ENCODE measurements at regions not wholly inside any gene's neighbourhood (a gene's known extent, or its start where the extent isn't known, plus 50 kb on each side); places are given as distances from the start of the nearest gene placed in this dataset.

- H3K4me1 Mint-ChIP-seq (ENCODE audit: low read depth) = no peaks in the 10 kb centered on the region
- ATAC-seq (replicated peaks in 1 of 2) = no peak
- no peak for DNase-seq
- H3K27me3 Mint-ChIP-seq (ENCODE audit: low read depth) = no peaks in the 10 kb centered on the region
- peaks cover 0 to 4% of the 10 kb centered on the region in 2 donors for H3K9me3 Mint-ChIP-seq
- no peaks in the 10 kb centered on the region for H3K36me3 Mint-ChIP-seq (ENCODE audit: insufficient read depth in 2 of 2)
- H3K27ac Mint-ChIP-seq = no peak overlapping the region
- no peak overlapping the region for H3K4me3 Mint-ChIP-seq
Observed at GRCh38 chr16:5541356-5541755, 443.8 kb upstream of the EEF2KMT start.

DNA sequence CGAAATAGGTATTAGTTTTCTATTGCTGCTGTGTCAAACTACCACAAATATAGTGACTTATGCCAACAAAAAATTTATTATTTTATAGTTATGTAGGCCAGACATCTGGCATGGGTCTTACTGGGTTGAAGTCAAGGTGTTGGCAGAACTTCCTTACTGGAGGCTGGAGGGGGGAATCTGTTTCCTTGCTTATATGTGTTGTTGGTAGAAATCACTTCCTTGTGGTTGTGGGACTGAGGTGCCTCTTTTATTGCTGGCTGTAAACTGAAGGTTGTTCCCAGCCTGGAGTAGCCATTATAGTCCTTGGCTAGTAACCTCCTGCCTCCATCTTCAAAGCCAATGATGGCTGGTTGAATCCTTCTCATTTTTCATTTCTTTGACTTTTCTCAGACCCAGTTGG, 439.8 kb upstream of the EEF2KMT start:
- Mint-ChIP-seq H3K27ac (no peak overlapping the region), H3K36me3 (ENCODE audit: insufficient read depth in 2 of 2) (no peaks in the 10 kb centered on the region), H3K4me3 (no peak overlapping the region), H3K9me3 (peaks cover 2 to 7% of the 10 kb centered on the region in 2 donors), H3K27me3 (ENCODE audit: low read depth) (no peaks in the 10 kb centered on the region), H3K4me1 (ENCODE audit: low read depth) (no peaks in the 10 kb centered on the region)
- ATAC-seq (replicated peaks in 1 of 2) = no peak
- DNase-seq = no peak

- H3K27ac Mint-ChIP-seq = no peak overlapping the region
- H3K9me3 Mint-ChIP-seq = peaks cover 4 to 8% of the 10 kb centered on the region in 2 donors
- ATAC-seq (replicated peaks in 1 of 2) (no peak), DNase-seq (no peak)
- no peaks in the 10 kb centered on the region for H3K27me3 Mint-ChIP-seq (ENCODE audit: low read depth)
- H3K36me3 Mint-ChIP-seq (ENCODE audit: insufficient read depth in 2 of 2) = no peaks in the 10 kb centered on the region
- no peak overlapping the region for H3K4me3 Mint-ChIP-seq
- H3K4me1 Mint-ChIP-seq (ENCODE audit: low read depth) = no peaks in the 10 kb centered on the region
Observed at GRCh38 chr16:5533321-5533888, 435.8 kb upstream of the EEF2KMT start.

- ATAC-seq (replicated peaks in 1 of 2) = no peak
- Mint-ChIP-seq H3K36me3 (ENCODE audit: insufficient read depth in 2 of 2) (no peaks in the 10 kb centered on the region), H3K27me3 (ENCODE audit: low read depth) (peaks cover 8% of the 10 kb centered on the region)
Observed at GRCh38 chr16:5527817-5528216, 430.2 kb upstream of the EEF2KMT start.

DNA sequence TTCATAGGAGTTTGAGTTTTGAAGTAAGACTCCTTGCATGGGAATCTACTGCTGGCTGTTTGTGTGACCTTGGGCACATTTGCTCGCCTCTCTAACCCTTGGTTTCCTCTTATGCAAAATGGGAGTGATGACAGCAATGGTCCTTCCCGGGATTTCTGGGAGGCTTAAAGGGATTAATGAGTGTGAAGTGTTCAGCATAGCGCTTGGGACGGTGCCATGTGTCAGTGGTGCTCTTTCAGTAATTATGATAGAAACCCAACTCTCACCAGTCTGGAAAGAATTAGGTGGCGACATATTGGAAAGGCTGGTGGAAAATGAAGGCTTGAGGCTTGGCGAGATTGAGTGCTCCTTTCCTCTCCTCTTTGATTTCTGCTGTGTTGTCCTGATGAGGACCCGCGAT, 429.2 kb upstream of the EEF2KMT start:
- ATAC-seq (replicated peaks in 1 of 2) (no peak), DNase-seq (no peak)
- H3K4me3 Mint-ChIP-seq = no peak overlapping the region
- H3K27me3 Mint-ChIP-seq (ENCODE audit: low read depth) = peaks cover 8% of the 10 kb centered on the region
- H3K27ac Mint-ChIP-seq = no peak overlapping the region
- H3K4me1 Mint-ChIP-seq (ENCODE audit: low read depth) = no peaks in the 10 kb centered on the region
- H3K9me3 Mint-ChIP-seq = peaks cover 1 to 4% of the 10 kb centered on the region in 2 donors
- no peaks in the 10 kb centered on the region for H3K36me3 Mint-ChIP-seq (ENCODE audit: insufficient read depth in 2 of 2)

More at GRCh38 chr16:5527817-5528216, 430.2 kb upstream of the EEF2KMT start:
- H3K4me3 Mint-ChIP-seq = no peak overlapping the region
- H3K9me3 Mint-ChIP-seq = peaks cover 1 to 4% of the 10 kb centered on the region in 2 donors
- no peaks in the 10 kb centered on the region for H3K4me1 Mint-ChIP-seq (ENCODE audit: low read depth)
- no peak overlapping the region for H3K27ac Mint-ChIP-seq
- DNase-seq = no peak

DNA sequence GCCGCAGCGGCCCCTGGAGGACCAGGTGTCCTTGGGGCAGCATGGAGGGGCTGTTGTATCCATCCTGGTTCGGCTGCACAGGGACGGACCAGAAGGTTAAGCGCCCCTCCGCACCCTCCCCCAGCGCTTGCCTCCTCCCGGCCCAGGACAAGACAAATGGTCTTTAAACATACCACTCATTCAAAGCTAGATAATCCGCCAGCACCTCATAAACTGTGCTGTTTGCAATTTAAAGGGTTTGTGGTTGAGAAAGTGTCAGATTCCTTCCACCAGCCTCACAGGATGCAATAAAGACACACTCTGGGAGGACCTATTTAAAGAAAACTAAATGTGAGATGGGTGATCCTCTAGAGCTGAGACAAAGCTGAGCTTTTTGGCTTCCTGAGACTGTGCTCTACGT, 426.2 kb upstream of the EEF2KMT start:
- no peak for ATAC-seq (replicated peaks in 1 of 2)
- Mint-ChIP-seq H3K9me3 (peaks cover under 1 to 4% of the 10 kb centered on the region in 2 donors), H3K36me3 (ENCODE audit: insufficient read depth in 2 of 2) (no peaks in the 10 kb centered on the region), H3K4me3 (no peak overlapping the region), H3K27me3 (ENCODE audit: low read depth) (peaks cover 8% of the 10 kb centered on the region), H3K4me1 (ENCODE audit: low read depth) (no peaks in the 10 kb centered on the region), H3K27ac (no peak overlapping the region)
- no peak for DNase-seq

DNA sequence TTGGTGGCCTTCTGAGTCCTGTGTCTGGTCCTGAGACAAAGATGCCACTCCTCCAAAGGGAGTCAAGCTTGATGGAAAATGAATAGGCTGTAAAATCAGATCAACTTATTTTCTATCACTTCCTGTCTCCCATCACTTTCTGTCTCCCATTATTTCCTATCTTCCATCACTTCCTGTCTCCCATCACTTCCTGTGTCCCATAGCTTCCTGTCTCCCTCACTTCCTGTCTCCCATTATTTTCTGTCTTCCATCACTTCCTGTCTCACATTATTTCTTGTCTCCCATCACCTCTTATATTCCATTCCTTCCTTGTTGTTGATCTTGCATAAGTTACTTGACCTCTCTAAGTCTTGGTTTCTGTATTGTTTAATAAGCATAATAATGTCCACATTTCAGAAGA, 418.5 kb upstream of the EEF2KMT start:
- ATAC-seq (replicated peaks in 1 of 2) (no peak), DNase-seq (no peak)
- H3K27me3 Mint-ChIP-seq (ENCODE audit: low read depth) = no peaks in the 10 kb centered on the region
- no peak overlapping the region for H3K27ac Mint-ChIP-seq
- peaks cover 3 to 11% of the 10 kb centered on the region in 2 donors for H3K9me3 Mint-ChIP-seq
- no peaks in the 10 kb centered on the region for H3K4me1 Mint-ChIP-seq (ENCODE audit: low read depth)
- no peak overlapping the region for H3K4me3 Mint-ChIP-seq
- peaks cover 0 to 2% of the 10 kb centered on the region in 2 donors for H3K36me3 Mint-ChIP-seq (ENCODE audit: insufficient read depth in 2 of 2)

- DNase-seq (no peak), ATAC-seq (replicated peaks in 1 of 2) (no peak)
- Mint-ChIP-seq H3K4me3 (no peak overlapping the region), H3K36me3 (ENCODE audit: insufficient read depth in 2 of 2) (peaks cover 0 to 2% of the 10 kb centered on the region in 2 donors), H3K4me1 (ENCODE audit: low read depth) (no peaks in the 10 kb centered on the region), H3K27me3 (ENCODE audit: low read depth) (no peaks in the 10 kb centered on the region), H3K27ac (no peak overlapping the region), H3K9me3 (peaks cover 3 to 7% of the 10 kb centered on the region in 2 donors)
Observed at GRCh38 chr16:5512014-5512413, 414.4 kb upstream of the EEF2KMT start.

GRCh38 chr16:5510819-5511370, 413.3 kb upstream of the EEF2KMT start:
- Mint-ChIP-seq H3K36me3 (ENCODE audit: insufficient read depth in 2 of 2) (no peaks in the 10 kb centered on the region), H3K27me3 (ENCODE audit: low read depth) (no peaks in the 10 kb centered on the region), H3K27ac (no peak overlapping the region), H3K4me1 (ENCODE audit: low read depth) (no peaks in the 10 kb centered on the region), H3K4me3 (no peak overlapping the region), H3K9me3 (peaks cover 0 to 3% of the 10 kb centered on the region in 2 donors)
- DNase-seq (no peak), ATAC-seq (replicated peaks in 1 of 2) (no peak)

- no peaks in the 10 kb centered on the region for H3K4me1 Mint-ChIP-seq (ENCODE audit: low read depth)
- H3K27ac Mint-ChIP-seq = no peak overlapping the region
- H3K4me3 Mint-ChIP-seq = no peak overlapping the region
- no peaks in the 10 kb centered on the region for H3K36me3 Mint-ChIP-seq (ENCODE audit: insufficient read depth in 2 of 2)
- peaks cover 0 to 3% of the 10 kb centered on the region in 2 donors for H3K9me3 Mint-ChIP-seq
- H3K27me3 Mint-ChIP-seq (ENCODE audit: low read depth) = no peaks in the 10 kb centered on the region
- no peak for DNase-seq
- ATAC-seq (replicated peaks in 1 of 2) = no peak
Observed at GRCh38 chr16:5509794-5510193, 412.2 kb upstream of the EEF2KMT start.

GRCh38 chr16:5509336-5509735, 411.7 kb upstream of the EEF2KMT start:
- no peak for ATAC-seq (replicated peaks in 1 of 2)
- Mint-ChIP-seq H3K9me3 (no peaks in the 10 kb centered on the region), H3K4me3 (no peak overlapping the region), H3K36me3 (ENCODE audit: insufficient read depth in 2 of 2) (no peaks in the 10 kb centered on the region), H3K4me1 (ENCODE audit: low read depth) (no peaks in the 10 kb centered on the region), H3K27ac (no peak overlapping the region), H3K27me3 (ENCODE audit: low read depth) (no peaks in the 10 kb centered on the region)
- no peak for DNase-seq

- DNase-seq = no peak
- no peaks in the 10 kb centered on the region for H3K27me3 Mint-ChIP-seq (ENCODE audit: low read depth)
- H3K4me3 Mint-ChIP-seq = no peak overlapping the region
- no peaks in the 10 kb centered on the region for H3K36me3 Mint-ChIP-seq (ENCODE audit: insufficient read depth in 2 of 2)
- ATAC-seq (replicated peaks in 1 of 2) = no peak
- no peaks in the 10 kb centered on the region for H3K4me1 Mint-ChIP-seq (ENCODE audit: low read depth)
- no peak overlapping the region for H3K27ac Mint-ChIP-seq
- H3K9me3 Mint-ChIP-seq = no peaks in the 10 kb centered on the region
Observed at GRCh38 chr16:5508371-5508770, 410.8 kb upstream of the EEF2KMT start.

GRCh38 chr16:5506021-5506420, 408.4 kb upstream of the EEF2KMT start:
- Mint-ChIP-seq H3K4me1 (ENCODE audit: low read depth) (no peaks in the 10 kb centered on the region), H3K27me3 (ENCODE audit: low read depth) (no peaks in the 10 kb centered on the region), H3K9me3 (no peaks in the 10 kb centered on the region), H3K36me3 (ENCODE audit: insufficient read depth in 2 of 2) (no peaks in the 10 kb centered on the region), H3K4me3 (no peak overlapping the region), H3K27ac (no peak overlapping the region)
- DNase-seq (no peak), ATAC-seq (replicated peaks in 1 of 2) (no peak)
